Karpas-422 (cell line): ENCODE measurements at regions not wholly inside any gene's neighbourhood (a gene's known extent, or its start where the extent isn't known, plus 50 kb on each side); places are given as distances from the start of the nearest gene placed in this dataset.

Source experiments
- DNase-seq: peaks from one replicate; pipeline ENCODE4 v3.0.0-alpha.2; 2015
- H2AFZ ChIP-seq: fragments of 200-600 bp; sonication (generic); 2 replicates; pipeline ENCODE4 v1.6.1; 2014; ENCODE audit warnings: antibody characterized with exemption, low read length, mixed read lengths
- H3K27ac ChIP-seq: fragments of 200-600 bp; sonication (generic); 2 replicates; pipeline ENCODE4 v1.5.1; 2014; ENCODE audit warnings: mild to moderate bottlenecking, low read length, moderate library complexity
- H3K27me3 ChIP-seq: fragments of 200-600 bp; sonication (generic); 2 replicates; pipeline ENCODE4 v1.6.1; 2014; ENCODE audit warnings: low read length, mixed read lengths
- H3K36me3 ChIP-seq: fragments of 200-600 bp; sonication (generic); 2 replicates; pipeline ENCODE4 v1.6.1; 2014; ENCODE audit warnings: low read length, mixed read lengths; ENCODE audit not compliant: insufficient read depth
- H3K4me1 ChIP-seq: fragments of 200-600 bp; sonication (generic); 2 replicates; pipeline ENCODE4 v1.6.1; 2014; ENCODE audit warnings: mild to moderate bottlenecking, low read length, mixed read lengths
- H3K4me2 ChIP-seq: fragments of 200-600 bp; sonication (generic); 2 replicates; pipeline ENCODE4 v1.6.1; 2014; ENCODE audit warnings: low read length, low read depth, mild to moderate bottlenecking; ENCODE audit not compliant: poor library complexity, severe bottlenecking
- H3K4me3 ChIP-seq: fragments of 200-600 bp; sonication (generic); 2 replicates; pipeline ENCODE4 v1.5.1; 2014; ENCODE audit warnings: mild to moderate bottlenecking, antibody characterized with exemption, low read length, mixed read lengths
- H3K79me2 ChIP-seq: fragments of 200-600 bp; sonication (generic); 2 replicates; pipeline ENCODE4 v1.6.1; 2014; ENCODE audit warnings: mild to moderate bottlenecking, low read length, mixed read lengths
- H3K9ac ChIP-seq: fragments of 200-600 bp; sonication (generic); 2 replicates; pipeline ENCODE4 v1.6.0; 2014; ENCODE audit warnings: low read length
- H3K9me2 ChIP-seq: fragments of 200-600 bp; sonication (generic), shearing (Covaris generic); replicated peaks from 2 replicates; pipeline ENCODE4 v1.6.0; 2014; ENCODE audit warnings: mild to moderate bottlenecking, low read length, moderate library complexity; ENCODE audit not compliant: insufficient read depth
- H3K9me3 ChIP-seq: fragments of 300-700, 200-600 bp; sonication (generic); 2 replicates; pipeline ENCODE4 v1.6.1; 2014; ENCODE audit warnings: low read length, mixed read lengths
- H4K20me1 ChIP-seq: fragments of 200-600 bp; sonication (generic); 2 replicates; pipeline ENCODE4 v1.6.1; 2014; ENCODE audit warnings: mild to moderate bottlenecking, antibody characterized with exemption, low read length, low read depth; ENCODE audit not compliant: insufficient read depth

- Histone ChIP-seq H3K4me1 (no peaks in the 10 kb centered on the region), H3K4me2 (no peak overlapping the region), H3K9me3 (peaks cover 12% of the 10 kb centered on the region), H4K20me1 (no peaks in the 10 kb centered on the region), H3K27ac (no peak overlapping the region), H3K79me2 (no peaks in the 10 kb centered on the region), H3K9ac (no peak overlapping the region), H3K4me3 (no peak overlapping the region), H3K9me2 (no peaks in the 10 kb centered on the region), H3K27me3 (no peaks in the 10 kb centered on the region), H2AFZ (no peak overlapping the region), H3K36me3 (no peaks in the 10 kb centered on the region)
- DNase-seq: no peak
Measured at GRCh38 chr7:85699482-85699881, 512.6 kb upstream of the SEMA3D start.

DNA sequence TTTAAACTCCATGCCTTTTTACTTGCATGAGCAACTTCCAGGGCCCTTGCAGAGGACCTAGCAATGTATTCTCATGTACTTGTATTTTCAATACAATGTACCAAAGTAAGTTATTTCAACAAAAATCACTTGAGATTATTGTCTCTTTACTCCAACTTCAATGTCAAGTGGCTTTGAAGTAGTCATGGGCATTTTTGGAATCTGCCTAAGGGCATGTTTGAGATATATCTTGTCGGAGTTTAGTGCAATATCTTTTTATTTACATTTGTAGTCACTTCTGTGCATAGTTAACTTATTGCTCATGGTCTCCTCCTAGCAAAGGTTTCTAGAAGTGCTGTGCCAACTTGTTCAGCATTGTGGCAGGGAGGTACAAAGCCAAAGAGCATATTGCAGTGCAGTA lies 508.7 kb upstream of the SEMA3D start:
- H3K4me1 ChIP-seq: no peaks in the 10 kb centered on the region
- no peak overlapping the region for H2AFZ ChIP-seq
- no peaks in the 10 kb centered on the region for H3K9me2 ChIP-seq
- no peak for DNase-seq
- no peak overlapping the region for H3K27ac ChIP-seq
- no peak overlapping the region for H3K9ac ChIP-seq
- no peaks in the 10 kb centered on the region for H3K27me3 ChIP-seq
- H3K4me3 ChIP-seq: no peak overlapping the region
- no peaks in the 10 kb centered on the region for H3K36me3 ChIP-seq
- peaks cover 14% of the 10 kb centered on the region for H3K9me3 ChIP-seq
- H3K4me2 ChIP-seq: no peak overlapping the region
- H4K20me1 ChIP-seq: no peaks in the 10 kb centered on the region
- H3K79me2 ChIP-seq: no peaks in the 10 kb centered on the region

- no peak overlapping the region for H3K4me3 ChIP-seq
- no peak overlapping the region for H2AFZ ChIP-seq
- H3K9me2 ChIP-seq: no peaks in the 10 kb centered on the region
- H4K20me1 ChIP-seq: no peaks in the 10 kb centered on the region
- peaks cover 14% of the 10 kb centered on the region for H3K9me3 ChIP-seq
- no peak overlapping the region for H3K9ac ChIP-seq
- H3K36me3 ChIP-seq: no peaks in the 10 kb centered on the region
- no peaks in the 10 kb centered on the region for H3K27me3 ChIP-seq
- H3K27ac ChIP-seq: no peak overlapping the region
- H3K4me1 ChIP-seq: no peaks in the 10 kb centered on the region
- DNase-seq: no peak
- no peaks in the 10 kb centered on the region for H3K79me2 ChIP-seq
- H3K4me2 ChIP-seq: no peak overlapping the region
Measured at GRCh38 chr7:85695041-85695440, 508.2 kb upstream of the SEMA3D start.

DNA sequence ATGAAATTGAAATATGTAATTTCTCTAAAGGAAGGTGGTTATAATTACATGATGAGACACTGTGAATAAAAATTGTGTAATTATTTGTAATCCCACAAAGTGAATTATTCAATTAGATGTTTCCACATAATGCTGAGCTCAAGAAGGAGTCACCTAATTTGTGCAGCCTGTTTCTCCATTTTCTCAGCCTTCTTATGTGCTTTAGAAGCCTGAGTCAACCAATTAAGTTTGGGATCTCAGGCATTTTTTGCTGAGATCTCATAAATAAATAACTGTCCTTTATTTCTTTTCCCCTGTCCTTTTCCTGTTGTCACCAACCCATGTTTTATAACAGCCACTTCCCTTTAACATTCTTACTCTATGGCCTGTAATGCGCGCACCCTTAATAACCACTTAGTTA lies 506.5 kb upstream of the SEMA3D start:
- DNase-seq: no peak
- H3K27me3 ChIP-seq: no peaks in the 10 kb centered on the region
- H3K9ac ChIP-seq: no peak overlapping the region
- no peaks in the 10 kb centered on the region for H3K36me3 ChIP-seq
- H4K20me1 ChIP-seq: no peaks in the 10 kb centered on the region
- no peak overlapping the region for H3K4me3 ChIP-seq
- no peak overlapping the region for H3K27ac ChIP-seq
- H3K79me2 ChIP-seq: no peaks in the 10 kb centered on the region
- H3K9me2 ChIP-seq: no peaks in the 10 kb centered on the region
- H3K9me3 ChIP-seq: peaks cover 17% of the 10 kb centered on the region
- H3K4me1 ChIP-seq: no peaks in the 10 kb centered on the region
- no peak overlapping the region for H2AFZ ChIP-seq
- H3K4me2 ChIP-seq: no peak overlapping the region

- Histone ChIP-seq H3K4me1 (no peaks in the 10 kb centered on the region), H3K79me2 (no peaks in the 10 kb centered on the region)
- DNase-seq: no peak
Measured at GRCh38 chr7:85688712-85689111, 501.9 kb upstream of the SEMA3D start.

GRCh38 chr7:85686401-85687181 lies 499.7 kb upstream of the SEMA3D start:
- Histone ChIP-seq H3K27ac (no peak overlapping the region), H3K4me2 (no peak overlapping the region), H4K20me1 (no peaks in the 10 kb centered on the region), H3K9me2 (no peaks in the 10 kb centered on the region), H3K9ac (no peak overlapping the region), H3K36me3 (no peaks in the 10 kb centered on the region), H2AFZ (no peak overlapping the region), H3K4me1 (no peaks in the 10 kb centered on the region), H3K4me3 (no peak overlapping the region), H3K9me3 (peaks cover 39% of the 10 kb centered on the region), H3K27me3 (no peaks in the 10 kb centered on the region), H3K79me2 (no peaks in the 10 kb centered on the region)
- no peak for DNase-seq

More at GRCh38 chr7:85688712-85689111, 501.9 kb upstream of the SEMA3D start:
- Histone ChIP-seq H3K9me3 (peaks cover 30% of the 10 kb centered on the region), H3K36me3 (no peaks in the 10 kb centered on the region), H3K27ac (no peak overlapping the region), H4K20me1 (no peaks in the 10 kb centered on the region), H3K27me3 (no peaks in the 10 kb centered on the region), H3K9ac (no peak overlapping the region), H3K9me2 (no peaks in the 10 kb centered on the region), H3K4me2 (no peak overlapping the region), H2AFZ (no peak overlapping the region), H3K4me3 (no peak overlapping the region)

DNA sequence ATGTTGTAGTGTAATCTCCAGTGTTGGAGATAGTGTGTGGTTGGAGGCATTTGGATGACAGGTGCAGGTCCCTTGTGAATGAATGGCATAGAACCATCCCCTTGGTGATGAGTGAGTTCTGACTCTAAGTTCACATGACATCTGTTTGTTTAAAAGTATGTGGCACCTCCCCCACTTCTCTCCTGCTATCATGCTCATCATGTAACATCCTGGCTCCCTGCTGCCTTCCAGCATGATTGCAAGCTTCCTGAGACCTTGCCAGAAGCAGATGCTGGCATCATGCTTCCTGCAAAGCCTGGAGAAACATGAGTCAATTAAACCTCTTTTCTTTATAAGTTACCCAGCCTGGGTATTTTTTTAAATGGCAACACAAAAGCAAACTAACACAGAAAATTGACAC lies 499.0 kb upstream of the SEMA3D start:
- H3K27ac ChIP-seq: no peak overlapping the region
- H3K79me2 ChIP-seq: no peaks in the 10 kb centered on the region
- H4K20me1 ChIP-seq: no peaks in the 10 kb centered on the region
- no peak overlapping the region for H3K9ac ChIP-seq
- H2AFZ ChIP-seq: no peak overlapping the region
- H3K4me2 ChIP-seq: no peak overlapping the region
- no peaks in the 10 kb centered on the region for H3K4me1 ChIP-seq
- DNase-seq: no peak
- no peaks in the 10 kb centered on the region for H3K36me3 ChIP-seq
- no peaks in the 10 kb centered on the region for H3K9me2 ChIP-seq
- H3K9me3 ChIP-seq: peaks cover 46% of the 10 kb centered on the region
- no peak overlapping the region for H3K4me3 ChIP-seq
- H3K27me3 ChIP-seq: no peaks in the 10 kb centered on the region

GRCh38 chr7:85682833-85683620 lies 496.2 kb upstream of the SEMA3D start:
- Histone ChIP-seq H3K4me1 (no peaks in the 10 kb centered on the region), H3K27ac (no peak overlapping the region), H4K20me1 (no peaks in the 10 kb centered on the region), H3K27me3 (no peaks in the 10 kb centered on the region), H3K9ac (no peak overlapping the region), H3K9me3 (peaks cover 41% of the 10 kb centered on the region), H2AFZ (no peak overlapping the region), H3K4me2 (no peak overlapping the region), H3K9me2 (no peaks in the 10 kb centered on the region), H3K36me3 (no peaks in the 10 kb centered on the region), H3K4me3 (no peak overlapping the region), H3K79me2 (no peaks in the 10 kb centered on the region)
- DNase-seq: no peak
